GM23248 (cell line): ENCODE measurements at regions not wholly inside any gene's neighbourhood (a gene's known extent, or its start where the extent isn't known, plus 50 kb on each side); places are given as distances from the start of the nearest gene placed in this dataset.
A peak's percentile ranks its signal among the peaks of the same experiment; 100 is the strongest.

Source experiments
- DNase-seq: peaks from one replicate; pipeline ENCODE4 v3.0.0-alpha.2; 2015
- H2AFZ ChIP-seq: fragments of 200-600 bp; sonication (generic); 2 replicates; pipeline ENCODE4 v1.6.1; 2016; ENCODE audit warnings: antibody characterized with exemption
- H3F3A ChIP-seq: fragments of 200-600 bp; sonication (generic); 2 replicates; pipeline ENCODE4 v1.6.1; 2016; ENCODE audit warnings: mild to moderate bottlenecking, antibody characterized with exemption, mixed run types; ENCODE audit not compliant: insufficient read depth
- H3K27ac ChIP-seq: fragments of 200-600 bp; sonication (generic); 2 replicates; pipeline ENCODE4 v1.5.1; 2016; ENCODE audit warnings: mild to moderate bottlenecking
- H3K27me3 ChIP-seq: fragments of 200-600 bp; sonication (generic); replicated peaks from 2 replicates; pipeline ENCODE4 v1.6.1; 2016; ENCODE audit warnings: mild to moderate bottlenecking; ENCODE audit not compliant: insufficient read depth
- H3K36me3 ChIP-seq: fragments of 200-600 bp; sonication (generic); 2 replicates; pipeline ENCODE4 v1.6.1; 2016; ENCODE audit warnings: low read depth, mild to moderate bottlenecking
- H3K4me1 ChIP-seq: fragments of 200-600 bp; sonication (generic); 2 replicates; pipeline ENCODE4 v1.6.1; 2016; ENCODE audit warnings: mild to moderate bottlenecking; ENCODE audit not compliant: insufficient read depth
- H3K4me2 ChIP-seq: fragments of 200-600 bp; sonication (generic); one replicate; pipeline ENCODE4 v1.6.1; 2016; ENCODE audit warnings: mild to moderate bottlenecking; ENCODE audit not compliant: unreplicated experiment
- H3K4me3 ChIP-seq: fragments of 200-600 bp; sonication (generic); 2 replicates; pipeline ENCODE4 v1.5.1; 2016; ENCODE audit warnings: mild to moderate bottlenecking
- H3K79me2 ChIP-seq: fragments of 200-600 bp; sonication (generic); 2 replicates; pipeline ENCODE4 v1.6.1; 2016; ENCODE audit warnings: mild to moderate bottlenecking; ENCODE audit not compliant: insufficient read depth
- H3K9ac ChIP-seq: fragments of 200-600 bp; sonication (generic); 2 replicates; pipeline ENCODE4 v1.6.1; 2016; ENCODE audit warnings: mild to moderate bottlenecking
- H3K9me2 ChIP-seq: fragments of 200-600 bp; sonication (generic); 2 replicates; pipeline ENCODE4 v1.6.1; 2016; ENCODE audit warnings: mixed run types, mild to moderate bottlenecking, moderate library complexity; ENCODE audit not compliant: insufficient read depth
- H3K9me3 ChIP-seq: fragments of 200-600 bp; sonication (generic); one replicate; pipeline ENCODE4 v1.6.1; 2017; ENCODE audit warnings: low read depth
- H4K20me1 ChIP-seq: fragments of 200-600 bp; sonication (generic); 2 replicates; pipeline ENCODE4 v1.6.0; 2016; ENCODE audit not compliant: insufficient read depth
- EZH2 ChIP-seq: fragments of 200-600 bp; sonication (generic); IDR thresholded peaks from 2 replicates; pipeline ENCODE4 v1.6.1; 2018; ENCODE audit warnings: antibody characterized with exemption, mild to moderate bottlenecking; ENCODE audit not compliant: insufficient read depth, poor library complexity, severe bottlenecking
- EZH2phosphoT487 ChIP-seq: fragments of 200-600 bp; sonication (generic); IDR thresholded peaks from 2 replicates; pipeline ENCODE4 v1.6.1; 2018; ENCODE audit warnings: antibody characterized with exemption, moderate library complexity, mild to moderate bottlenecking, low read depth; ENCODE audit not compliant: insufficient read depth
- WGBS, 2 experiments: methylation state at CpG; one replicate each; pipeline ENCODE4 v1.1.6; 2015 to 2017; ENCODE audit warnings: low lambda C conversion rate in 2 of 2, low coverage in 1 of 2; ENCODE audit errors: missing lambda C conversion rate in 2 of 2; 5-methylcytosine and 5-hydroxymethylcytosine counted together
- in situ Hi-C: fragments of 300-500 bp; cut with MboI; formaldehyde crosslinking; loops from 2 replicates; pipeline ENCODE4 v1.15.0; 2020

- no peaks in the 10 kb centered on the region for H4K20me1 ChIP-seq
Measured at GRCh38 chr15:62684123-62684808, 358.3 kb upstream of the TPM1 start.

DNA sequence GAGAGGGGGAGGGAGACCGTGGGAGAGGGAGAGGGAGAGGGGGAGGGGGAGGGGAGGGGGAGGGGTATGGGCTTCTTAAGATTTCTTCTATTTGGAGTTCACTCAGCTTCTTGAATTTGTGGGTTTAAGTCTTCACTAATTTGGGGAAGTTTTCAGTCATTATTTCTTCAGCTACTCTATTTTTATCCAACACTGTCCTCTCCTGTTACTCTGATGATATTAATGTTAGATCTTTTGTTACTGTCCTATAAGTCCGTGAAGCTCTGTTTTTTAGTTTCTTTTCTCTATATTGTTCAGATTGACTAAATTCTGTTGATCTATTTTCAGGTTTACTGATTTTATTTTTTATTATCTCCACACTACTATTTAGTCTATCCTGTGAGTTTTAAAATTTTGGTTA lies 351.5 kb upstream of the TPM1 start:
- Histone ChIP-seq H3K9ac (no peak overlapping the region), H3K4me1 (no peaks in the 10 kb centered on the region), H3K4me2 (no peak overlapping the region), H3K79me2 (no peaks in the 10 kb centered on the region), H2AFZ (no peak overlapping the region), H4K20me1 (no peaks in the 10 kb centered on the region), H3K27me3 (no peaks in the 10 kb centered on the region), H3K4me3 (no peak overlapping the region), H3K36me3 (peaks cover 6% of the 10 kb centered on the region; the same call in 1 of the 2 replicates), H3K9me2 (no peaks in the 10 kb centered on the region), H3K27ac (no peak overlapping the region), H3F3A (no peaks in the 10 kb centered on the region), H3K9me3 (no peaks in the 10 kb centered on the region)
- in situ Hi-C loops, result no loop called here
- WGBS, 2 experiments, result 38 to 74% methylated on average over 1 to 2 of the region's 2 CpGs
- TF ChIP-seq EZH2phosphoT487 (no peak), EZH2 (no peak)
- peak; percentile 8 for DNase-seq

More at GRCh38 chr15:62684123-62684808, 358.3 kb upstream of the TPM1 start:
- no peak for DNase-seq
- Histone ChIP-seq H3K4me3 (no peak overlapping the region), H2AFZ (no peak overlapping the region), H3K27me3 (no peaks in the 10 kb centered on the region), H3K4me1 (no peaks in the 10 kb centered on the region), H3F3A (no peaks in the 10 kb centered on the region), H3K9ac (no peak overlapping the region), H3K9me2 (no peaks in the 10 kb centered on the region), H3K9me3 (no peaks in the 10 kb centered on the region), H3K36me3 (peaks cover under 1% of the 10 kb centered on the region; the same call in 1 of the 2 replicates), H3K27ac (no peak overlapping the region), H3K79me2 (no peaks in the 10 kb centered on the region), H3K4me2 (no peak overlapping the region)
- TF ChIP-seq EZH2phosphoT487 (no peak), EZH2 (no peak)
- in situ Hi-C loops, result no loop called here
- 97 to 100% methylated on average over 7 of the region's 7 CpGs for WGBS, 2 experiments

- no peak for TF ChIP-seq EZH2phosphoT487
- TF ChIP-seq EZH2, result no peak
- no peaks in the 10 kb centered on the region for H3K27me3 ChIP-seq
- H2AFZ ChIP-seq, result no peak overlapping the region
- in situ Hi-C loops, result no loop called here
- 92 to 94% methylated on average over 21 to 23 of the region's 23 CpGs for WGBS, 2 experiments
- H3K9me2 ChIP-seq, result no peaks in the 10 kb centered on the region
- no peaks in the 10 kb centered on the region for H3K4me1 ChIP-seq
- H3K9ac ChIP-seq, result no peak overlapping the region
- no peak overlapping the region for H3K4me3 ChIP-seq
- DNase-seq, result no peak
- no peak overlapping the region for H3K4me2 ChIP-seq
- no peaks in the 10 kb centered on the region for H3F3A ChIP-seq
- peaks cover 6% of the 10 kb centered on the region; the same call in 1 of the 2 replicates for H3K36me3 ChIP-seq
- no peaks in the 10 kb centered on the region for H3K9me3 ChIP-seq
- H3K79me2 ChIP-seq, result no peaks in the 10 kb centered on the region
- no peak overlapping the region for H3K27ac ChIP-seq
- H4K20me1 ChIP-seq, result no peaks in the 10 kb centered on the region
Measured at GRCh38 chr15:62697636-62698035, 344.9 kb upstream of the TPM1 start.

- no peak for DNase-seq
- no peaks in the 10 kb centered on the region for H4K20me1 ChIP-seq
- H3K4me2 ChIP-seq, result no peak overlapping the region
- no peak overlapping the region for H3K27ac ChIP-seq
- TF ChIP-seq EZH2phosphoT487 (no peak), EZH2 (no peak)
- no peaks in the 10 kb centered on the region for H3F3A ChIP-seq
- no peak overlapping the region for H3K9ac ChIP-seq
- H3K9me3 ChIP-seq, result no peaks in the 10 kb centered on the region
- H3K27me3 ChIP-seq, result no peaks in the 10 kb centered on the region
- H3K4me3 ChIP-seq, result no peak overlapping the region
- in situ Hi-C loops, result no loop called here
- H3K4me1 ChIP-seq, result no peaks in the 10 kb centered on the region
- H2AFZ ChIP-seq, result no peak overlapping the region
- 77 to 80% methylated on average over 8 of the region's 8 CpGs for WGBS, 2 experiments
- H3K79me2 ChIP-seq, result no peaks in the 10 kb centered on the region
- peaks cover 6% of the 10 kb centered on the region; the same call in 1 of the 2 replicates for H3K36me3 ChIP-seq
- H3K9me2 ChIP-seq, result no peaks in the 10 kb centered on the region
Measured at GRCh38 chr15:62698646-62699045, 343.9 kb upstream of the TPM1 start.
